ELR (cell line): ENCODE measurements at regions not wholly inside any gene's neighbourhood (a gene's known extent, or its start where the extent isn't known, plus 50 kb on each side); places are given as distances from the start of the nearest gene placed in this dataset.
"Not testable (repeated sequence)": the region's sequence is repeated elsewhere in the genome, so short reads cannot be mapped to it uniquely, and the experiment has no call there.

Experiments used
- DNase-seq: peaks from one replicate; pipeline ENCODE4 v3.0.0-alpha.2; 2015; ENCODE audit warnings: low read depth

DNA sequence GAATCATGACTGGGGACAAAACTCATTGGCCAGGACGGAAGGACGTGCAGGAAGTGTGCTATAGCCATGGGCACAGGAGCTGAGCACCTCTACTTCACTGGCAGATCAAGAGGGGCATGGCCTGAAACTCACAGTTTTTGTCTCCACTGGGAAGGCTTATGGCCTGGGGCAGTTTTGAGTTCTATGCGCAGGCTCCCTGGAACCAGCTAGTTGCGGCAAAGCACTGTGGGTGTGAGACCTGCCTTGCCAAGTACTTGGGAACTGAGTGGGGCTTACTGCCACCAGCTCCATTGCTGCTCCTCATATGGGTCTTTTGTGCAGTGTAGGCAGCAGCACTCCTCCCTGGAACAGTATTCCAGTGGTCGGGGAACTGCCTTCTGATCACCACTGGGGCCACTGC, 282.6 kb upstream of the EYS start:
- no peak for DNase-seq

DNA sequence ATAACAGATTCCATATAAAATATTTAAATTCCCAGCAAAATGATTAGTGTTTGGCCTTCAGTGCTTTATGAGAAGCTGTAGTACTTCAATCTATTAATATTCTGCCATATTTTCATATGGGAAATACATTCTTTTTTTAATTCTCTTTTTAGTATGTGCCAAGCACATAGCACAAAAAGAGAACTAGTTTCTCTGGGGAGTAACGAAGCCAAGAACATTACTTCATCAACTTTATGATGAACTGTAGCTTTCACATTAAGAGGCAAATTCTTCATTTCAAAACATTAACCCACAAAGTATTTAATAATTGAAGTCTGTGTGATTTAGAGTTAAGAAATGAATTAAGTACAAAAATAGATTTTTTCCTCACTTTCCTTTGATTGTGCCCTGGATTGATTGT, 281.0 kb upstream of the EYS start:
- DNase-seq, result no peak

DNA sequence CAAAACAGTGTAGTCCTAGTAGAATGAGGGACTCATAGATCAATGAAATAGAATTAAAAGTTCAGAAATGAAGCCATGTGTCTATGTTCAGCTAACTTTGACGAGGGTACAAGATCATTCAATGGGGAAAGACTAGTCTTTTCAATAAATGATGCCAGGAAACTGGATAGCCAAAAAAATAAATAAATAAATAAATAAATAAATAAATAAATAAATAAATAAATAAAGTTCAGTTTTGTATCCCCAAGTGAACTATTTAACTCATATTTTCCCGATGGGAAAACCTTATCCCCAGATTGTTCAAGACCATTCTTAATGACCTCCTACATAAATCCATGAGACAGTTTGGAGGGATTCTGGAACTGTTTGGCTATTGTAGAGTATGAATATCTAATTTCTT, 277.1 kb upstream of the EYS start:
- no peak for DNase-seq

DNA sequence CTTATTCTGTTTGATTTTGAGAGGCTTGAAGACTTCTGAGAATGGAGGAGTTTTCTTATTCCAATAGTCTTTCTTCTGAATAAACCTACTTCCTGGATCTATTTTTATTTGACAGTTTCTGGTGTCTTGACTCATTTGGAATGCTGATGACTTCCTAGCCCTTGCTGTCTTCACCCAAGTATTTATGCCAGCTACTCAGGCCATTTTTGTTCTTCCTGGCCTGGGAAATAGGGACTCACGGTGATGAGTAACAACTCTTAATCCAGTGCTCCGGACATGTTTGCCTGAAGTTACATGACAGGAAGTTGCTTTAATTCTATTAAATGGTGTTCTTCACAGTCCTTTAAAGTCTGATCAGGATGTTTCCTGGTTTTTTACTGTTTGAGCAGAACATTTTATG, 272.1 kb upstream of the EYS start:
- no peak for DNase-seq

DNA sequence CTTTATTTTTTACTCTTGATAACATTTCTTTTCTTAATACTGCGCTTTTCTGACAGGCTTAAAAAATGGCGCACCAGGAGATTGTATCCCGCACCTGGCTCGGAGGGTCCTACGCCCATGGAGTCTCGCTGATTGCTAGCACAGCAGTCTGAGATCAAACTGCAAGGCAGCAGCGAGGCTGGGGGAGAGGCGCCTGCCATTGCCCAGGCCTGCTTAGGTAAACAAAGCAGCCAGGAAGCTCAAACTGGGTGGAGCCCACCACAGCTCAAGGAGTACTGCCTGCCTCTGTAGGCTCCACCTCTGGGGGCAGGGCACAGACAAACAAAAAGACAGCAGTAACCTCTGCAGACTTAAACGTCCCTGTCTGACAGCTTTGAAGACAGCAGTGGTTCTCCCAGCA, 264.2 kb upstream of the EYS start:
- DNase-seq, result not testable (repeated sequence)

DNA sequence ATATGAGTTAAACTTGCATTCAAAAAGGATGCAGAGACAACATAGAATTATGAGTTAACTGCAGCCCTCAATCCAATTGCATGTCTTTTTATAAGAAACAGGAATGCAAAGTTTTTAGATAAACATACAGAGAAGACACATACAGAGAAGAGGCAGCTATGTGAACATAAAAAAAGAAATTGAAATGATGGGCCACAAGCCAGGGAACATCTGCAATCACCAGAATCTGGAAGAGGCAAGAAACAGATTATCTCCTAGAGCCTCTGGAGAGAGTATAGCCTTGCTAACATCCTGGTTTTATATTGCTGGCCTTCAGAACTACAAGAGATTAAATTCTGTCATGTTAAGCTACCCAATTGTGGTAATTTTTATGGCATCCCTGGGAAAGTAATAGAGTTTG, 257.2 kb upstream of the EYS start:
- no peak for DNase-seq

DNA sequence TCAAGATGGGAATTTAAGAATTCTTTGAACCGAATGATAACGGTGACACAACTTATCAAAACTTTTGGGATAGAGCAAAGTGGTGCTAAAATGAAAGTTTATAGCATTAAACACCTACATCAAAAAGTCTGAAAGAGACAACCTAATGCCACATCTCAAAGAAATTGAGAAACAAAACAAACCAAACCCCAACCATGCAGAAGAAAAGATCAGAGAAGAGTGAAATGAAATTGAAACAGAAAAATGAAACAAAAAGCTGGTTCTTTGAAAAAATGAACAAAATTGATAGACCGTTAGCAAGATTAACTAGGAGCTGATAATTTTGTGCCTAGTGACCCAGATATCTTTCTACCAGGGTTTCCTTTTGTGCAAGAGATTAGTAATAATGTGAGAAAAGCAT, 248.0 kb upstream of the EYS start:
- DNase-seq, result no peak

DNA sequence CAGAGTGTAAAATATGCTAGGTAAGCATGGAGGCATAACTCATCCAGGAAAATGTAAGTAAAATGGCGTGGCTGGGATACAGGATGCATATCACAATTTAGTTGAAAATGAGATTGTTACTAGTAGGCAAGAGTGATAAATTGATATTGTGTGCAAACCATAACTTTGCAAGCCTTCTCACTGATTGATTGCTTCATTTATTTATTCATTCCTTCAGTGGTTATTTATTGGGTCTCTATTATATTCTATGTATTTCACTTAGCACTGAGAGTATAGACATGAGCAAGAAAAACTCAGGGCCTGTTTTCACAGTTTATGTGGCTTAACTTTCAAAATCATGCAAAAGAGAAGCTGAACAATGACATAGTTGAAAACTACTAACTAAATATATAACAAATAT, 241.0 kb upstream of the EYS start:
- DNase-seq, result no peak

DNA sequence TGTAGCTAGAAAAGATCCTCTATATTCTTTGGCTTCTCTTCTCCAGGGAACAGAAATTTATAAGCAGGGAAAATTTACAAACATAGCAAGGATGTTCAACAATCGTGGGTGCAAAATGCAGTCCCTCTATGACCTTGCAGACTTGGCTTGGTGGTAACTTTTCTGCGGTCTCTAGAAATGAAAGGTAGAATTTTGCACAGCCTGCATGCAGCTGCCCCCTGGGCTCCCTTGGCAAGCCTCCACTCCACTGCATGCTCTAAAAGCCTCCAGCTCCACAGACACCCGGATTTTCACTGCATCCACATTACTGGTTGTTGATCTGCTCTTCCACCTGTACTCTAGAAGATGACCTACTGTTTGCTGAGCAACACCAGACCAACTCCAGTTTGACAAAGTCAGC, 236.5 kb upstream of the EYS start:
- no peak for DNase-seq

DNA sequence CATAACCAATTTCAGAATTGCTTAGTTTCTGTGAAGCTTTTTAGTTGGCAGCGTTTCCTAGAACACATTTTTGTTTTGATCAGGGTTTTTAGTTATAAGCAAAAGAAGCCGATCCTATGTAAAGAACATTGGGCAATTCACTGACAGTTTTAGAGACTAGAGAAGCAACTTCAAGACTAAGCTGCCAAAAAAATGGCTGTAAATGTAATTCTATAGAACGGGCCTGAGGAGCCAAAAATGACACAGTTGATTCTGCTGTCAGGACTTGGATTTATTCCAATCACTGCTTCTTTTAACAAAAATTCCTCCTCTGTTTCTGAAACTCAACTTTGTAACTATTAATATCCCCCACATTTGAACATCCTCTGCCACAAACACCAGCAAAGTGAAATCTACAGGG, 236.0 kb upstream of the EYS start:
- no peak for DNase-seq

DNA sequence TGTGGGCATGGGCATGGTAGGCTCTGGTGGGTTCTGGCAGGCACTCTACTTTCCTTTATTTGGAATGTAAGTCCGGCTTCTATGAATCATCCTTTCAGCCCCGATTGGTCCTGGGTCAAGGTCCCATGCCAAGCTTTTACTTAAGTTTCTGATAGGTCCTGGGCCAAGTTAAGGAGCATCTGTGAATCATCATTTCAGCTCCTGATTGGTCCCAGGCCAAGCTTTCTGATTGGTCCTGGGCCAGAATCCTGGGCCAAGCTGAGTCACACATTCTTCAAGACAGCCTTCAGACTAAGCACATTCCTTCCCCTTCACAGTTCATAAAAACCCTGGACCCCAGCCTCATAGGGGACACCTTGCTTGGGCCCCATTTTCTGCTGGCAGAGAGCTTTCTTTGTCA, 231.0 kb upstream of the EYS start:
- DNase-seq, result no peak

DNA sequence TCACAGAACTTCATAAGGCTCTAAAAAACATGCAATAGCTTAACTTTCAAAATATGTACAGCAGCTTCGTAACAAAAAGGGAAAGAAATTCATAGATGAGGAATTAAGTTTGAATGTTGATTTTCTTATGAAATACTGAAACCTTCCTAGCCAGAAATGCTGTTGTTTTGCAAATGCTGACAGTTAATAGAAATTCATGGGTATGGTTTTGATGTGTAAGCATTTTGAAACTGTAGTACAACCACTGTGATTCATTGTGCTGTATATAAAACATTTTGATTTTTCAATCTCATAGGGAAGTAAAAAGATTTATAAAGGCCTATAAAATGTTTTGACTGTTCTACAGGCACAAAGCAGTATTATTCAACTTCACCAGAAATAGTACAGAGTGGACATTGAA, 228.4 kb upstream of the EYS start:
- no peak for DNase-seq

DNA sequence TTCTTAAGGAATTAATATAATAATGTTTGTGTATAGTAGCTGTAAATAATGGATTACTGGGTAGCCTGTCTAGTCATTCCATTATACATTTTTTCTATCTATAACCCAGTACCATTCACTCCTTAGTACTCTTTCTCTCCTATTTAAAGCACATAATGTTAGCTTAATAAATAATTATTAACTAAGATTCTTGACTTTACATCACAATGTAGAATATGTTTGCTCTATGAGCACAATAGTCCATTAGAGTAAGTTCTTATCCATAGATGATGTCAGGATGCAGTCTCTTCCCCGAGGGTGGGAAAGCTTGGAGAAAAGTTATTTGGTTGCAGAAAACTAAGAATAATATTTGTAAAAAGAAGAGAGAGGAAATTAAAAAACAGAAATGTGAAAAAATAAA, 226.4 kb upstream of the EYS start:
- DNase-seq, result no peak

DNA sequence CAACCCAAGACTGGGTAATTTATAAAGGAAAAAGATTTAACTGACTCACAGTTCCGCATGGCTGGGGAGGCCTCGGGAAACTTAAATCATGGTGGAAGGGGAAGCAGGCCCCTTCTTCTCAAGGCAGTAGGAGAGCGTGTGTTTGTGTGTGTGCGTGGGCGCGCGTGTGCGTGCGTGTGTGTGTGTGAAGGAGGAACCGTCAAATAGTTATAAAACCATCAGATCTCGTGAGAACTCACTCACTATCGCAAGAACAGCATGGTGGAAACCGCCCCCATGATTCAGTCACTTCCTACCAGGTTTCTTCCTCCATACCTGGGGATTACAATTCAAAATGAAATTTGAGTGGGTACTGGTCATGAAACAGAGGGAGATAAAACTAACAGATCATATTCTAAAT, 220.1 kb upstream of the EYS start:
- no peak for DNase-seq

DNA sequence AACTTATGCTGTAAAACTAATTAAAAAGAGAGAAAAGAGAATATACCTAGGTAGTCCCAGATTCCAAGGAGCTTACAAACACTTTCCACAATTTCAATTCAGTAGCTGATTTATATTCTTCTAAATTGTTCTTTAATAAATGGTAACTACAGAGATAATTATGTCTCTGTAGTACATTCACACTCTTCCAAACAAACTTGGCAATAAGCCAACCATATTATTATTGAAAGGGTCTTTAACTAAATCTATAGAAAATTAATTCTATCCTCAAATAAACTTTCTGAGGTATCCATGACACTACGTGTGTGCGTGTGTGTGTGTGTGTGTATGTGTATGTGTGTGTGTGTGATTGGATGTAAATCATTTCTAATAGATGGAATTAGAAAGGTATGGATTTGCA, 217.4 kb upstream of the EYS start:
- no peak for DNase-seq

DNA sequence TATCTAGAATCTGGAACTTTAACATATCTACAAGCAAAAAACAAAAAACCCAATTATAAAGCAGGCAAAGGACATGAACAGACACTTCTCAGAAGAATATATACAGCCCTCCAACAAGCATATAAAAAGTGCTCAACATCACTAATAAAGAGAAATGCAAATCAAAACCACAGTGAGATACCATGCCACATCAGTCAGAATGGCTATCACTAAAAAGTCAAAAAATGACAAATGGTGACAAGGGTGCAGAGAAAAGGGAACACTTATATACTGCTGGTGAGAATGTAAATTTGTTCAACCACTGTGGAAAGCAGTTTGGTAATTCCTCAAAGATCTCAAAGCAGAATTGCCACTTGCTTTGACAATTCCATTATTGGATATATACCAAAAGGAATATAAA, 215.0 kb upstream of the EYS start:
- DNase-seq, result no peak

DNA sequence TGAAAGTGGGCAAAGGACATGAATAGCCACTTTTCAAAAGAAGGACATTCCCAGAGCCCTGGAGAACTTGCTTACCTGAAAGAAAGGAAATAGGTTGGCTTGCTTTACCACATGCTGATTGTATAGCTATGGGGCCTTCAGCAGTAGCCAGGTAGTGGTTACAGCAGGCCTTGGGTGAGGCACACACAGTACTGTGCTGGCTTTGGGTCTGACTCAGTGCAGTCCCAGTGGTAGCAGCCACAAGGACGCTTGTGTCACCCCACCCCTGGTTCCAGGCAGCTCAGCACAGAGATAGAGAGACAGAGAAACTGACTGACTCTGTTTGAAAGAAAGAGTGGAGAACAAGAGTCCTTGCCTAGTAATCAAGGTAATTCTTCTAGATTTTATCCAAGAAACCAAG, 201.0 kb upstream of the EYS start:
- no peak for DNase-seq

DNA sequence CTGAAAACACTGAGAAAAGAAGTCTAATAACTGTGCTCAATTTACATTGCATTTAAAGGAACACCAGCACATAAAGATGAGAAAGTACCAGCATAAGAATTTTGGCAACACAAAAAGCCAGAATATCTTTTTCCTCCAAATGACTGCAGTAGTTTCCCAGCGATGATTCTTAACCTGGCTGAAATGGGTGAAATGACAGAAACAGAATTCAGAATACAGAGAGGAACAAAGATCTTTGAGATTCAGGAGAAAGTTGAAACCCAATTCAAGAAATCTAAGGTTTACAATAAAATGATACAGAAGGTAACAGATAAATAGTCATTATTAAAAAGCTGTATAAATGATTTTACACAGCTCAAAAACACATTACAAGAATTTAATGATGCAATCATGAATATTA, 197.0 kb upstream of the EYS start:
- no peak for DNase-seq

DNA sequence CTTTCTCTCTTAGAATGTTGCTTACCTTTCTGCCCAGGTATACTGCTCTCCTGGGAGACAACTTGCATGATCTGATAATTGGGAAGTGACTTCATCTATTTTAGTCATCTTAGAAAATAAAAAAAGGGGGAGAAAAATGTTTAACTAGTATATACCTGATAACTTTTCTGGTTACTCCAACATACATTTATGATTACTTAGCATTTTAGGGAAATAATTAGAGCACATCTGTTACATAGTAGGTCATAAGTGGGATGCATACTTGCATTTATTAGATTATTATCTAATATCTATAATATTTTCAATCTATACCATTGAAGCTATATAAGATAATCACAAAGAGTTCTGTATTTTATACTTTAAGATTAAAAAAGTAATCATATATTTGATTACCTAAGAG, 193.9 kb upstream of the EYS start:
- DNase-seq, result no peak

DNA sequence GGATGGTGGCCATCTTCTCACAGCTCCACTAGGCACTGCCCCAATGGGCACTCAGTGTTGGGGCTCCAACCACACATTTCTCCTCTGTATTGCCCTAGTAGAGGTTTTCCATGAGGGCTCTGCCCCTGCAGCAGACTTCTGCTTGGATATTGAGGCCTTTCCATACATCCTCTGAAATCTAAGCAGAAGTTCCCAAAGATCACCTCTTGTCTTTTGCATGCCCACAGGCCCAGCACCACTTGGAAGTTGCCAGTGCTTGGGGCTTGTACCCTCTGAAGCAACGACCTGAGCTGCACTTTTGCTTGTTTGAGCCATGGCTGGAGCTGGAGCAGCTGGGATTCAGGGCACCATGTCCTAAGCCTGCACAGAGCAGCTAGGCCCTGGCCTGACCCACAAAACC, 189.1 kb upstream of the EYS start:
- DNase-seq, result no peak

DNA sequence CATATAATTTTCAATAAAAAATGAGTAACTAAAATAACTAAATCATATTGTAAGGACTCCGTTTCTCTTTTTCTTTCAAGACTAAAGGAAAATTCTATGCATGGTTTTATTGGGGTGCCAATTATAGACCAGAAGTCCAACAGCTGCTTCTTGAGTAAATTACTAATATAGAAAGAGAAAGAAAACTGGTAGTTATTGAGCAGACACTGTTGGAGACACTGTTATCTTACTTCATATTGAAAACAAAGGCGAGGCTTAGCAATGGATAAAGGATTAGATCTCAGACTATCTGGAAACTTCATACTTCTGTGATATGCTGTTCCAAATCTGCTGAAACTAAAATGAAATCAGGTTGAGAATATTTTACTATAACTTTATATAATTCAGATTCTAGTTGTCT, 169.6 kb upstream of the EYS start:
- no peak for DNase-seq

DNA sequence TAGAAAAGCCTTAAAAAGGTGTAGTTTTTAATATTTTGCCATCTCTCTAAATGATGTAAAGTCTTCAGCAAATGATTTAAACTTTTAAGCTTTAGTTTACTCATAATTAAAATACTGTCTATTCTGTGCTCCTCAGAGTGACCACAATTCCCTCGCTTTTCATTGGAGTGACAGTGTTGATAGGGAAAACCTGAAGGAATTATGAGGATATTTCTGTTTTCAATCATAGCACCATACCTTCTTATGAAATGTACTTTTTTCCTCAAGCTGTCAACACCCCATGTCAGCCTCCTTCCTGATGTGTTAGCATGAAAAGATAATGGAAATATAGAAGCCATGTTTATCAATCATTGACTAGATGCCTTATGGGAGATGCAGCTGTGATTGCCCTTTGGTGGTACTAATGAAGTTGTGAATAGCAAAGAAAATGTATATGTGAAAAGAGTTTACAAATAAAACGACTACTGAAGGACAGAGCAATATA, 145.4 kb upstream of the EYS start:
- no peak for DNase-seq

DNA sequence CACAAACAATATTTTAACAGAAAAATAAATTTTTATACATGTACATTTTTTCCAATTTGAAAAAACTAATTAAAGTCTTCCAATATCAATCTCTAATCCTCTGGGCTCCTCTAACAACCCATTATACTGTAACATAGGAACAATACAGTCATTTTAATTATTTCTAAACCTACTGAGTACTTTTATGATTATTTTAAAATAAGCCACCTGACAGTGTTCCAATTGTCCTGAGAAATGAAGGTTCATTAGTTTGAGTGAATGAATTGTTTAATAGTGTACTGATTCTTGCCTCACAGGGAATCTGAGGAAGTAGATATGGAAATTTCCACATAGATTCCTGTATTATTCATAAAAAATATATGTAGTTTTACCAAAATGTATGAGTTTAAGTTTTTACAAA, 123.1 kb upstream of the EYS start:
- no peak for DNase-seq

DNA sequence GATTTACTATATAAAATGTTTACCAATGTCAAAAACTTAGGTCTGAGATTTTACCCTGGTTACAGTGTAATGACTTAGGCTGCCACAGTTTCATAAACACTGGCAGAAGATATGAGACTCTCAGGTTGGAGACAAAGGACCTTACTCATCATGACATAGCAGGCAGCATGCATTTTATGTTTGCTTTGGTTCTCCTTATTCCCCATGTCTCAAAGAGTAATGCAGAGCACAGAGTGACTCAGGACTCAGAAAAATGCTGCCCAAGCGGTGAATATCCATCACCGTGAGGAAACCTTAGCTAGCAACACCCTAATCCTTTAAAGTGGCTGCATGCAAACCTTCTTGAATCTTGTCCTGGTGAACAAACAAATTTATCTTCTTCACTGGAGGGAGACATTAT, 112.1 kb upstream of the EYS start:
- no peak for DNase-seq

DNA sequence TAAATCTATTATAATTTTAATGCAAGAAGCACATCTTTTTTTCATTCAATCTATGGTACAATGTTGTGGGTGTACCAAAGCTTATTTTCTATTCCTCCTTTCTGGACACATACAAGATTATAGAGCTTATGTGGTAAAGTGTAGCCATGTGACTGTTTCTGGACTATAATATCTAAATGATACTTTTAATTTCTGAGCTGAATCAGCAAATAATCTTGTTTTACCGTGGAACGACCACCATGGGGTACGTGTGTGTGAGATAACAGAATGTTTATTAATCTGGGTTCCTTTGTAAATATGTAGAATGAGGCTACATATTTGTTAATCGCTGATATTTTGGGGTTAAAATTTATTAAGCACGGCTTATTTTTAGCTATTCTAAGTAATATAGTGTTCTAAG, 111.5 kb upstream of the EYS start:
- no peak for DNase-seq
